Kasumi-1 (cell line): ENCODE measurements at regions not wholly inside any gene's neighbourhood (a gene's known extent, or its start where the extent isn't known, plus 50 kb on each side); places are given as distances from the start of the nearest gene placed in this dataset.
"Not testable (repeated sequence)": the region's sequence is repeated elsewhere in the genome, so short reads cannot be mapped to it uniquely, and the experiment has no call there.

Experiments
- DNase-seq, 2 experiments: peaks; one replicate each; lab custom pipeline; 2025; lab: John Stamatoyannopoulos, UW

DNA sequence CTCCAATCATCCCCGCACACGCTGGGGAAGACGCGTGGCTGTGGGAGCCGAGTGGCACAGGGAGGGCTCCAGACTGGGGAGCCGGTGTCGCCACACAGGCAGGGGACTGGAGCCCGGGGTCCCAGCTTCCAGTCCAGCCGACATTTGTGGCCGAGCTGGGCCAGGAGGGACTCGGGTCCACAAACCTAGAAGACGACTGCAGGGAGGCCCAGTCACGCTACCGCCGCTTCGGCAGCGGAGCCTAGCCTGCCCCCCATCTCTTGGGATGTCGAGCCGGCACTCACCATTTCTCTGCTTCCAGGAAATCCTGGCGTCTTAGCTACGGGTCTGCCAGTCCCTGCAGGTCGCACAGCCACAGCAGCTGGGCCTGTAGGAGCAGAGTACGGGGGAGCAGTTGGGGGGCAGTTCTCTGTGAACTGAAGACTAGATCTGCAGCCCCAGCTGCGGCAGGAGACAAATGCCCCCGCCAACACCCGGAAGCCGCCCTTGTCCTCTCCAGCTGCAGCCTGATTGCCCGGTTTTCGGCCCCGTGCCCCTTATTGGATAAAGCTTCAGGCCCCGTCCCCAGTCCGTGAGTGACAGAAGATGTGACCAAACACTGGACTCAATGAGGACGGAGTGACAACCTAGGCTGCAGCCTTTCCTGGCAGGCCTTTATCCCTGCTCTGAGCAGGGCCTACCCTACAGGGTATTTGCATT lies 270.7 kb downstream of the ZNF33B start:
- DNase-seq: no peak

DNA sequence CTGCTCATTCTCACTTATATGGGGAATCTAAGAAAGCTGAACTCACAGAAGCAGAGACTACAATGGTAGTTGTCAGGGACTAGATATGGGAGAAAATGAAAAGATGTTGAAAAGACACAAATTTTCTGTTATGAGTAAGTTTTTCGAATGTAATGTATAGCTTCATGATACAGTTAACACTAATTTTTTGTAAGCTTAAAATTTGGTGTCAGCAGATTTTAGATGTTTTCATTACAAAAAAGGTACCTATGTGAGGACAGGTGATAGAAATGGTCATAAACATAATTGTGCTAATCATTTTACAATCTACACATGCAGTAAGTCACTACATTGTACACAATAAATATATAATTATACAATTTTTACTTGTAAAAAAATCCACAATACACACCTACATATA lies 286.6 kb downstream of the ZNF33B start:
- no peak for DNase-seq

DNA sequence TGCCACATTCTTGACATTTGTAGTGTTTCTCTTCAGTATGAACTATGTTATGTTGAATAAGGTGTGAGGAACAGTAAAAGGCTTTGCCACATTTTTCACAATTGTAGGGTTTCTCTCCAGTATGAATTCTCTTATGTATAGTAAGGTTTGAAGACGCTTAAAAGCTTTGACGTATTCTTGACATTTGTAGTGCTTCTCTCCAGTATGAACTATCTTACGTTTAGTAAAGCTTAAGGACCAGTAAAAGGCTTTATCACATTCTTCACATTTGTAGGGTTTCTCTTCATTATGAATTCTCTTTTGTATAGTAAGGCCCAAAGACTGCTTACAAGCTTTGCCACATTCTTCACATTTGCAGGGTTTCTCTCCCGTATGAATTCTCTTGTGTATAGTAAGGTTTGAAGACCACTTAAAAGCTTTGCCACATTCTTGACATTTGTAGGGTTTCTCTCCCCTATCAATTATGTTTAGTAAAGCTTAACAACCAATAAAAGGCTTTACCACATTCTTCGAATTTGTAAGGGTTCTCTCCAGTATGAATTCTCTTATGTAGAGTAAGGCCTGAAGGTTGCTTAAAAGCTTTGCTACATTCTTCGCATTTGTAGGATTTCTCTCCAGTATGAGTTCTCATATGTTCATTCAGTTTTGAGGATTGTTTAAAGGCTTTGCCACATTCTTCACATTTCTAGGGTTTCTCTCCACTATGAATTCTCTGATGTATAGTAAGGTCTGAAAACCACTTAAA lies 301.6 kb downstream of the ZNF33B start:
- not testable (repeated sequence) for DNase-seq

DNA sequence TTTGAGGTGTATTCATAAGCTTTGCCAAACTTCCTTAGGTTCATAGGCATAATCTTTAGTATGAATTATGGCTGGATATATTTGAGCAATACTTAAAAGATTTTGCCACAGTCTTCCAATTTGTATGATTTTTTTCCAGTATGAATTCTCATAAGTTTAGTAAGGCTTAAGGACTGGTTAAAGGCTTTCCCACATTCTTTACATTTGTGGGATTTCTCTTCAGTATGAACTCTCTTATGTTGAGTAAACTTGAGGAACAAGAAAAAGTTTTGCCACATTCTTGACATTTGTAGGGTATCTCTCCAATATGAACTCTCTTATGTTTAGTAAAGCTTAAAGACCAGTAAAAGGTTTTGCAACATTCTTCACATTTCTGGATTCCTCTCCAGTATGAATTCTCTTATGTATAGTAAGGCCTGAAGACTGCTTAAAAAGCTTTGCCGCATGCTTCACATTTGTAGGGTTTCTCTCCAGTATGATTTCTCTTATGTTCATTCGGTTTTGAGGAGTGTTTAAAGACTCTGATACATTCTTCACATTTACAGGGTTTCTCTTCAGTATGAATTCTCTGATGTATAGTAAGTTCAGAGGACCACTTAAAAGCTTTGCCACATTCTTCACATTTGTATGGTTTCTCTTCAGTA lies 302.6 kb downstream of the ZNF33B start:
- DNase-seq: not testable (repeated sequence)

DNA sequence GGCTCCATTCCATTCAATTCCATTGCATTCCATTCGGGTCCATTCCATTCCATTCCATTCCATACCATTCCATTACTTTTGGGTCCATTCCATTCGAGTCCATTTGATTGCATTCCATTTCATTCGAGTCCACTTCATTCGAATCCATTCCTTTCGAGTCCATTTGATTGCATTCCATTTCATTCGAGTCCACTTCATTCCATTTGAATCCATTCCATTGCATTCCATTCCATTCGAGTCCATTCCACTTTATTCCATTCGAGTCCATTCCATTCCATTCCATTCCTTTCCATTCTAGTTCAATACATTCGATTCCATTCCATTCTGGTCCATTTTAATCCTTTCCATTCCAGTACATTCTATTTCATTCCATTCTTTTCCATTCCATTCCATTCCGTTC lies 334.0 kb downstream of the ZNF33B start:
- DNase-seq: no peak

DNA sequence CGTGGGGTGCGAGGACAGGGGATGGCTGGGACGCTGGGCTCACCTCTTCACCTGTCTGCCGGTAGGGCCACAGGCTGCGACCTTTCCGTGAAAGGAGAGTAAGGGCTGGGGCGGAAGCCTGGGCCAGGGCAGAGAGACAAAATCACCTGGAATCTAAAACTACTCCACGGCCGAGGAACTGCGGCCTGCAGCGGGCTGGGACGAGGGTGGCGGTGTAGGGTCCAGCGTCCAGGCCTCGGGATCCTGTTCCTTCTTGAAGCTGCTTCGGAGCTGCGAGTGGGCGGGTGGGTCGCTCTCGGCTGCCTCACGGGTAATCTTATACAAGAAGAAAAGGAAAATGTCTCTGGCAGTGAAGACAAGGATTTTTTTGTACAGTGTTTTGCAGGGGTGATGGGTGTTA lies 356.5 kb downstream of the ZNF33B start:
- DNase-seq: not testable (repeated sequence)

DNA sequence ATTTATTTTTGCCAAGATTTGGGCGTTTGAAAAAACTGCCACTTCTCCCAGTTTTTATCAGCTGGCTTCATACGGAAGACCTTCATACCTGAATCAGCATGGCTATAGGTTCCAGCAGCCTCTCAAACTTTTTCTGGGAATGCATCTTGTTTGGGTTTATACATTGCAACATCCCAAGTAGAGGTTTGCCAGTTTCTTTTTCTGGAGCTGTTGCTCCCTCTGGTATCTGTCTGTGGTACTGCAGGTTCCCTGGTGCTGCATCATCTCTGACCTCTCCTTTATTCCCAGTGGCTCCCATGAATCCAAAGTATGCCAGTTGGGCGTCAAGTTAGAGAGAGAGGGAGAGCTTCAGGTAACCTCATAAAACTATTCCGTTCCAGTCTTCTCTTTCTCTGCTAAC lies 368.6 kb downstream of the ZNF33B start:
- not testable (repeated sequence) for DNase-seq

DNA sequence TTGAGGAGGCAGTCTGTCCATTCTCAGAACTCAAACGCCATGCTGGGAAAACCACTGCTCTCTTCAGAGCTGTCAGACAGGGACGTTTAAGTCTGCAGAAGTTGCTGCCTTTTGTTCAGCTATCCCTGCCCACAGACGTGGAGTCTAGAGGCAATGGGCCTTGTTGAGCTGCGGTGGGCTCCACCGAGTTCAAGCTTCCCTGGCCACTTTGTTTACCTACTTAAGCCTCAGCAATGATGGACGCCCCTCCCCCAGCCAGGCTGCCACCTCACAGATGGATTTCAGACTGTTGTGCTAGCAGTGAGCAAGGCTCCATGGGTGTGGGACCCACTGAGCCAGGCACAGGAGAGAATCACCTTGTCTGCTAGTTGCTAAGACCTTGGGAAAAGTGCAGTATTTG lies 375.1 kb downstream of the ZNF33B start:
- DNase-seq: not testable (repeated sequence)

DNA sequence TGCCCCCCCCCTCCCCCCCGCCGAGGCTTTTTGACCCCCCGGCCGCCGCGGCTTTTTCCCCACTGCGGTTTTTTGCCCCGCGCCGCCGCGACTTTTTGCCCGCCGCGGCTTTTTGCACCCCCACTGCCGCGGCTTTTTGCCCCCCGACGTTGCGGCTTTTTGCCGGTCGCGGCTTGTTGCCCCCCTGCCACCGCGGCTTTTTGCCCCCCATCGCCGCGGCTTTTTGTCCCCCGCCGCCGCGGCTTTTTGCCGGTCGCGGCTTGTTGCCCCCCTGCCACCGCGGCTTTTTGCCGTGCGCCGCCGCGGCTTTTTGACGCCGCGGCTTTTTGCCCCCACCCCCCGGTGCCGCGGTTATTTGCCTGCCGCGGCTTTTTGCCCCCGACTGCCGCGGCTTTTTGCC lies 395.4 kb downstream of the ZNF33B start:
- not testable (repeated sequence) for DNase-seq

DNA sequence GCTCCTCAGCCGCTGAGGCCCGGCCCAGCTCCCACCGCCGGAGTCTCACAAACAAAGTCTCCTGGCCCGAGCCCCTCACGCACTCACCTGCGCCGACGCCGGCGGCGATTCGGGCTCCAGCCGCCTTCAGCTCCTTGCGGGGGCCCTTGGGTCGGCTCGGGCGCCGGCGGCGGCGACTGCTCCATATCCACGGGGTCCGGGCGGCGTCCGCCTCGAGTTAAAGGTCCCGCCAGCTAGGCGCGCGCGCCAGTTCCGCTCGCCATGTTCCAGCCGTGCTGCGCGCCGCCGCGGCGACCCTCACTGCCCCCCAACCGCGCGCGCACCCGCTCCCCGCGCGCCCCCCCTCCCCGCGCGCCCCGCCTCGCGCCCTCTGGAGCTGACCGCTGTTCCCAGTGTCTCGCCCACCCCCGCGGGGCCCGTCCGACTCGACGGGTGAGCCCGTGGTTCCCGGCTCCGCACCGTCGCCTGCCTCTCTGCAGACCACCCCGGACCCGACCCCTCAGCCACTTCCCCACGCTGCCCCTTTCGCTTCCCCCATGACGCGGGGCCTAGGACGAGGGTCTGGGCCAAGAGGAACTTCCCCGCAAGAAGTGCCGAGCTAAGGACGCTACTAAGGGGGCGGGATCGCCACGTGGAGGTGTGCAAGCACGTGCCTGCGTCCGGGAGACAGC lies 396.1 kb downstream of the ZNF33B start:
- no peak for DNase-seq

DNA sequence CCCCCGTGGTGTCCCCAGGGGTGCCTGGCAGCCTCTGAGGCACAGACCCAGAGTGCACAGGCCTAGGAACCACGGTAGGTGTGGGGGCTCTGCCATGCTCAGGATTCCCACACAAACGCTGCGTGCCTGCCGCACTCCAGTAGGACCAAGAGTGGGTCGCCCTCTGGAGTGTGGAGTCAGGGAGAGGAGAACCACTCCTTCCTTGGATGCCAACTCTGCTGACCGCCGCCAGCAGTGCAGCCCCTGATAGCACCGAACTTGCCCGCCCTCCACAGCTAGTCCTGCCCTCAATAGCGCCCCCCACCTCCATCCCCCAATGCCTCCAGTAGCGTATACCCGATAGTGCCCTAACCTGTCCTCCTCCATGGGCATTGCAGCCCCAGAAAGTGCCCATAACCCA lies 402.0 kb downstream of the ZNF33B start:
- not testable (repeated sequence) for DNase-seq

DNA sequence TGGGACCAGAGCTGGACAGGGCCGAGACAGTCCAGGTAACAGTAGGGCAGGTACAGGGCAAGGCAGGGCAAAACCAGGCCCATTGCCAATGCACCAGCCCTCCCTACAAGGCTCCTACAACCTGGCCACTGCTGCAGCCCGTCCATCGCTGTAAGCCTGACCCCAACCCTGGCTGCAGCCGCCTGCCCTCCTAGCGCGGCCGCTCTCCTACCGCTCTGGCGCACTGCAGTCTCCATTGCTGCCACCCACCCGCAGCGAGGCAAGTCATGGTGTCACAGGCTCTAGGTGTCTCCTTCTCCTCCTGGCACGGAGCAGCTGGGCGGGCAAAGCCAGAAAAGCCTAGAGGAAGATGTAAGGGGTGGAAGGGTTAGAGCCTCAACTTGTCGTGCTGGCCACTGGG lies 402.6 kb downstream of the ZNF33B start:
- not testable (repeated sequence) for DNase-seq

DNA sequence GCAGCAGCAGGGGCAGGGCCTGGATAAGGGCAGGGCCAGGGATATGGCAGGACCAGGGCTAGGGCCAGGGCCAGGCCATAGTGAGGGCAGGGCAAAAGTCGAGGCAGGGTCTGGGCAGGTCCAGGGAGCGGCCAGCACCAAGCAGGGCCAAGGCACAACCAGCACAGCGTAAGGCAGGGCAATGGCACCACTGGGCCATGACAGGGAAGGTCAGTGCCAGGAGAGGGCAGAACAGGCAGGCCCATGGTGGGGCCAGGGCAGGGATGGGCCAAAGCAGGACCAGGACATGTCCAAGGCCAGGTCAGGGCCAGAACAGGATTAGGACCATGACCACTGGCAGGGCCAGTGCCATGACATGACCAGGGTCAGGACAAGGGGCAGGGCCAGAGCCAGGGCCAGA lies 403.1 kb downstream of the ZNF33B start:
- DNase-seq: not testable (repeated sequence)

DNA sequence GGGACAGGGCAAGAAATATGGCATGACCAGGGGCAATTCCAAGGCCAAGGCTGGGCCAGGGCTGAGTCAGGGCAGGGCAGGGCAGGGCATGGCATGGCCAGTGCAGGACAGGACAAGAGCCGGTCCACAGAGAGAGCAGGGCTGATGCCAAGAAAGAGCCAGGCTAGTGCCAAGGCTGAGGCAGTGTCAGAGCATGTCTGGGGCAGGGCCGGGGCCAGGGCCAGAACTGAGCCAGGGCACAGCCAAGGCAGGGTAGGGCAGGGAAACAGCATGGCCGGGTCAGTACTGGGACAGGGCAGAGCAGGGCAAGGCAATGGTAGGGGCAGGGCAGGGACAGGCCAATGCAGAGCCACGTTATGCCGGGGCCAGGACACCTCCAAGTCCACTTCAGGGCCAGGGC lies 403.9 kb downstream of the ZNF33B start:
- not testable (repeated sequence) for DNase-seq

DNA sequence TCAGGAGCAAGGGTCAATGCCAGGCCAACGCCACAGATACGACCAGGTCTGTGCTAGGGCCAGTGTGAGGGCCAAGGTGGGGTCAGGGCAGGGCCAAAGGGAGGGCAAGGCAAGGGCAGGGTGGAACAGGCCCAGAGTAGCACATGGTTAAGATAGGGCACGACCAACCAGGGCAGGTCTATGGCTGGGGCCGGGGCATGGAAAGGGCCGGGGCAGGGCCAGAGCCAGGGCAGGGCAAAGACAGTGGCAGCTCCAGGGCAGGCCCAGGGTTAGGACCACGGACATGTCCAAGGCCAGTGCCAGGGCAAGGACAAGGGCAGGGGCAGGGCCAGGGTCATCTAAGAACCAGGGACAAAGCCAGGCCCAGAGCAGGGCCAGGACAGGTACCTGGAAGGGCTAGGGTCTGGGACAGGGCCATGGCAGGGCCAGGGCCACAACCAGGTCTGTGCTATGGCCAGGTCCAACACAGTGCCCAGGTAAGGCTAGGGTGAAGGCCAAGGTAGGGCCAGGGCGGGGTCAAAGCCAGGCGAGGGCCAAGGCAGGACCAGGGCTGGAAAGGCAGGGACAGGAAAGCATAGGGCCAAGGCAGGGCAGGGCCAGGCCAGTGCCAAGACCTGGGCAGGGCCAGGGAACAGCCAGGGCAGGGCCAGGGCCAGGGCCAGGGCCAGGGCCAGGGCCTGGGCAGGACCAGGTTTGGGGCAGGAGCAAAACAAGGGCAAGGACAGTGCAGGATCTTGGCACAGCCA lies 404.7 kb downstream of the ZNF33B start:
- DNase-seq: not testable (repeated sequence)

DNA sequence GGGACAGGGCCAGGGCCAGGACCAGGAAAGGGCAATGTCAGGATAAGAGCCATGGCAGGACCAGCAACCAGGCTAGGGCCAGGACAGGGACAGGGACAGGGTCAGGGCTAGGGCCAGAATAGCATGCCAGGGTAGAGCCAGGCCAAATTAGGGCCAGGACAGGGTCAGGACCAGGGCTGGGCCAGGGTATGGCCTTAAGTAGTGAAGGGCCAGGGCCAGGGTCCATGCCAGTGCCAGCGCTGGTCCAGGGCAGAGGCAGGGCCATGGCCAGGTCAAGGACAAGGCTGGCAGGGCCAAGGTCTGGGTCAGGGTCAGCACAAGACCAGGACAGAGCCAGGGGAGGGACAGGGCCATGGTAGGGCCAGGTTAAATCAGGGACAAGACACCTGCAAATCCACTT lies 405.4 kb downstream of the ZNF33B start:
- not testable (repeated sequence) for DNase-seq

DNA sequence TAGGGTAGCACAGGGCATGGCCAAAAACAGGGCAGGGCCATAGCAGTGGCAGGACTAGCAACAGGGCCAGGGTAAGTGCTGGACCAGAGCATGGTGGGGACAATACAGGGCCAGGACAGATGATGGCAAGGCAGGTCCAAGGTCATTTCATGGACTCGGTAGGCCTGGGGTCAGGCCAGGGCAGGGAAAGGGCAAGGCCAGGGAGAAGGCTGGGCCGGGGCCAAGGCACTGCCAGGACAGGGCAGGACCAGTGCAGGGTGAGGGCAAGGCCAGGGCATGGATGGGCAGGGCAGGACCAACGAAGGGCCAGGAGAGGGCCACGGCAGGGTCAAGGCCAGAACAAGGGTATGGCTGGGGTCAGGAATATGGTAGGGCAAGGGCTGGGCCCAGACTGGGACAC lies 407.6 kb downstream of the ZNF33B start:
- DNase-seq: not testable (repeated sequence)

DNA sequence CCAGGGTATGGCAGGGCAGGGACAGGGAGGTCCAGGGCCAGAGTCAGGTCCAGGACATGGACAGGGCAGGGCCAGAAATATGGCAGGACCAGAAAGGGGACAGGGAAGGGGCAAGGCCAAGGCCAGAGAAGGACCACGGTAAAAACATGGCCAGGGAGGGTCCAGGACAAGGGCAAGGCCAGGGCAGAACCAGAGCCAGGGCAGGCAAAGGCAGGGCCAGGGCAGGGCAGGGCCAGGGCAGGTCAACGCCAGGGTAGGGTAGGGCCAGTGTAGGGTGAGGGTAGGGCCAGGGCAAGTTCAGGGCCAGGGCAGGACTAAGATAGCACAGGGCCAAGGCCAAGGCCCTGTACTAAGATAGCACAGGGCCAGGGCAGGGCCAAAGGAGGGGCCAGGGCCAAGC lies 408.3 kb downstream of the ZNF33B start:
- not testable (repeated sequence) for DNase-seq

DNA sequence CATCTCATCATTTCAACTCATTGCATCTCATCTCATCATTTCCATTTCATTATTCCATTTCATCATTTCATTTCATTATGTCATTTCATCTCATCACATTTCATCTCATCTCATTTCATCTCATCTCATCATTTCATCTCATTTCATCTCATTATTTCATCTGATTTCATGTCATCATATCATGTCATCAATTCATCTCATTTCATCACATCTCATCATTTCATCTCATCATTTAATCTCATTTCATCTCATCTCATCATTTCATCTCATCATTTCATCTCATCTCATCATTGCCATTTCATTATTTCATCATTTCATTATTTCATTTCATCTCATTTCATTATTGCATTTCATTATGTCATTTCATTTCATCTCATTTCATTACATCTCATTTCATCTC lies 410.5 kb downstream of the ZNF33B start:
- not testable (repeated sequence) for DNase-seq

DNA sequence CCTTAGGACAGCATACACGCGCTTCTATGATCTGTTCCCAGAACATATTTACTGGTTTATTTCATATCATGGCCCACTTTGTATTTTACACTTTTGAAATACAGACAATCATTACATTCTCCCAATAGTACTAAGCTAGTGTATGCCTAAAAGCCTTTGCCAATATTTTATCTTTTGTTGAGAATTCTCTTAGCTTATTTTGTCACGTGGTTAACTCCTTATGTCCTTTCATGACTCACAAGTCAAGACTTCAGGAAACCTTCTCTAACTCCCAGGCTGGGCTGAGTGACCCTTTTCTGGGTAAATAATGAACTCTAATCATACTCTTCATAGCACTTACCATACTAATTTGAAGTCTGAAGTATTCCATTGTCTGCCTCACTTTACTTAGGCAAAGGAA lies 444.8 kb downstream of the ZNF33B start:
- DNase-seq: not testable (repeated sequence)

DNA sequence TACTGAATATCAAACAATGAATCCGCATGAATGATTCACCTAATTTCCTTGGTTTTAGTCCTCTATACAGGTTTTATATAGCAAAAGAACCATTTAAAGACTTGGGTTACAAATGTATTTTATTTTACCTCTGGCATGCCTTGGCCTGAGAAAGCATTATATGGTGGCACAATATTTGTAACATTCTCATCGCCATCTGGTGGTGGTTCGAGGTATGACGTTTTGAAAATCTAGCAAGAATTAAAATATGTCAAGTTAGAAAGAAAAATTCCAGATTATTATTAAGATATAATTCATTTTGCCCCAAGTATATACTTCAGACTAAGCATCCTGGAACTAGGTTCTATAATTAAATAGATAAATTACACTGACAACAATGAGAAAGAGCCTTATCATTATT lies 445.9 kb downstream of the ZNF33B start:
- DNase-seq: peak; percentile 19 to 29
